ENCODE measurements at regions not wholly inside any gene's neighbourhood (a gene's known extent, or its start where the extent isn't known, plus 50 kb on each side); places are given as distances from the start of the nearest gene placed in this dataset.

- TF ChIP-seq, protein P1, sequence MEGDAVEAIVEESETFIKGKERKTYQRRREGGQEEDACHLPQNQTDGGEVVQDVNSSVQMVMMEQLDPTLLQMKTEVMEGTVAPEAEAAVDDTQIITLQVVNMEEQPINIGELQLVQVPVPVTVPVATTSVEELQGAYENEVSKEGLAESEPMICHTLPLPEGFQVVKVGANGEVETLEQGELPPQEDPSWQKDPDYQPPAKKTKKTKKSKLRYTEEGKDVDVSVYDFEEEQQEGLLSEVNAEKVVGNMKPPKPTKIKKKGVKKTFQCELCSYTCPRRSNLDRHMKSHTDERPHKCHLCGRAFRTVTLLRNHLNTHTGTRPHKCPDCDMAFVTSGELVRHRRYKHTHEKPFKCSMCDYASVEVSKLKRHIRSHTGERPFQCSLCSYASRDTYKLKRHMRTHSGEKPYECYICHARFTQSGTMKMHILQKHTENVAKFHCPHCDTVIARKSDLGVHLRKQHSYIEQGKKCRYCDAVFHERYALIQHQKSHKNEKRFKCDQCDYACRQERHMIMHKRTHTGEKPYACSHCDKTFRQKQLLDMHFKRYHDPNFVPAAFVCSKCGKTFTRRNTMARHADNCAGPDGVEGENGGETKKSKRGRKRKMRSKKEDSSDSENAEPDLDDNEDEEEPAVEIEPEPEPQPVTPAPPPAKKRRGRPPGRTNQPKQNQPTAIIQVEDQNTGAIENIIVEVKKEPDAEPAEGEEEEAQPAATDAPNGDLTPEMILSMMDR (conservative IDR thresholded peaks at IDR 0.05), result no peak
- TF ChIP-seq ZFX (IDR thresholded peaks at IDR 0.05), result no peak
These were observed 87.2 kb upstream of the SYT4 start for GRCh38 chr18:43364535-43364934.
